ENCODE measurements at regions not wholly inside any gene's neighbourhood (a gene's known extent, or its start where the extent isn't known, plus 50 kb on each side); places are given as distances from the start of the nearest gene placed in this dataset.

GRCh38 chr4:157587681-157588423 is 367.3 kb downstream of the GRIA2 start:
- no peaks in the 10 kb centered on the region for H3K36me3 ChIP-seq (ENCODE audit: low read length)
- H3K79me2 ChIP-seq (ENCODE audit: insufficient read depth, low read length), result no peaks in the 10 kb centered on the region
- H3K9me3 ChIP-seq (ENCODE audit: insufficient read depth, low read length), result no peaks in the 10 kb centered on the region
- no peak overlapping the region for H2AFZ ChIP-seq (ENCODE audit: low read depth, low read length, severe bottlenecking)
- no peaks in the 10 kb centered on the region for H4K20me1 ChIP-seq (ENCODE audit: low read depth, low read length)
- no peak overlapping the region for H3K4me3 ChIP-seq (ENCODE audit: insufficient read depth, low read length, poor library complexity, severe bottlenecking)
- no peaks in the 10 kb centered on the region for H3K27me3 ChIP-seq (ENCODE audit: low read length)
- no peak overlapping the region for H3K9ac ChIP-seq (ENCODE audit: low read length)
- no peak for TF ChIP-seq EZH2phosphoT487 (conservative IDR thresholded peaks at IDR 0.05; ENCODE audit: low read length)
- no peak for TF ChIP-seq CTCF (IDR thresholded peaks at IDR 0.05; ENCODE audit: insufficient read depth, low read length, poor library complexity, severe bottlenecking)
- H3K4me2 ChIP-seq (ENCODE audit: low read depth, low read length, poor library complexity, severe bottlenecking), result no peak overlapping the region
- no peaks in the 10 kb centered on the region for H3F3A ChIP-seq (ENCODE audit: insufficient read depth)
- no peak overlapping the region for H3K27ac ChIP-seq (ENCODE audit: low read depth, low read length)
- H3K9me2 ChIP-seq (replicated peaks; ENCODE audit: insufficient read depth, low read length), result 0 out of 2 replicates have a peak, but pooled peaks cover 3% of the 10 kb centered on the region

GRCh38 chr4:157582141-157582540 is 361.6 kb downstream of the GRIA2 start:
- no peak overlapping the region for H3K9ac ChIP-seq (ENCODE audit: low read length)
- H3K9me3 ChIP-seq (ENCODE audit: insufficient read depth, low read length), result no peaks in the 10 kb centered on the region
- H2AFZ ChIP-seq (ENCODE audit: low read depth, low read length, severe bottlenecking), result no peak overlapping the region
- no peak for TF ChIP-seq CTCF (IDR thresholded peaks at IDR 0.05; ENCODE audit: insufficient read depth, low read length, poor library complexity, severe bottlenecking)
- no peak for TF ChIP-seq EZH2phosphoT487 (conservative IDR thresholded peaks at IDR 0.05; ENCODE audit: low read length)
- H3K27me3 ChIP-seq (ENCODE audit: low read length), result no peaks in the 10 kb centered on the region
- H3K79me2 ChIP-seq (ENCODE audit: insufficient read depth, low read length), result no peaks in the 10 kb centered on the region
- no peaks in the 10 kb centered on the region for H3K36me3 ChIP-seq (ENCODE audit: low read length)
- no peak overlapping the region for H3K4me2 ChIP-seq (ENCODE audit: low read depth, low read length, poor library complexity, severe bottlenecking)
- H4K20me1 ChIP-seq (ENCODE audit: low read depth, low read length), result no peaks in the 10 kb centered on the region
- no peak overlapping the region for H3K4me3 ChIP-seq (ENCODE audit: insufficient read depth, low read length, poor library complexity, severe bottlenecking)
- no peaks in the 10 kb centered on the region for H3F3A ChIP-seq (ENCODE audit: insufficient read depth)
- no peak overlapping the region for H3K27ac ChIP-seq (ENCODE audit: low read depth, low read length)
- no peaks in the 10 kb centered on the region for H3K9me2 ChIP-seq (replicated peaks; ENCODE audit: insufficient read depth, low read length)

- Histone ChIP-seq H3K9me3 (ENCODE audit: insufficient read depth, low read length) (no peaks in the 10 kb centered on the region), H3K79me2 (ENCODE audit: insufficient read depth, low read length) (no peaks in the 10 kb centered on the region), H3K27me3 (ENCODE audit: low read length) (no peaks in the 10 kb centered on the region), H4K20me1 (ENCODE audit: low read depth, low read length) (no peaks in the 10 kb centered on the region), H3K36me3 (ENCODE audit: low read length) (no peaks in the 10 kb centered on the region), H3K4me2 (ENCODE audit: low read depth, low read length, poor library complexity, severe bottlenecking) (no peak overlapping the region), H3K4me3 (ENCODE audit: insufficient read depth, low read length, poor library complexity, severe bottlenecking) (no peak overlapping the region), H3K9ac (ENCODE audit: low read length) (no peak overlapping the region), H3F3A (ENCODE audit: insufficient read depth) (no peaks in the 10 kb centered on the region), H2AFZ (ENCODE audit: low read depth, low read length, severe bottlenecking) (no peak overlapping the region), H3K27ac (ENCODE audit: low read depth, low read length) (no peak overlapping the region), H3K9me2 (replicated peaks; ENCODE audit: insufficient read depth, low read length) (no peaks in the 10 kb centered on the region)
- TF ChIP-seq CTCF (IDR thresholded peaks at IDR 0.05; ENCODE audit: insufficient read depth, low read length, poor library complexity, severe bottlenecking) (no peak), EZH2phosphoT487 (conservative IDR thresholded peaks at IDR 0.05; ENCODE audit: low read length) (no peak)
Measured at GRCh38 chr4:157576671-157577217, 356.2 kb downstream of the GRIA2 start.

Data from SU-DHL-6 (cell line).